ENCODE measurements at regions not wholly inside any gene's neighbourhood (a gene's known extent, or its start where the extent isn't known, plus 50 kb on each side); places are given as distances from the start of the nearest gene placed in this dataset.

DNA sequence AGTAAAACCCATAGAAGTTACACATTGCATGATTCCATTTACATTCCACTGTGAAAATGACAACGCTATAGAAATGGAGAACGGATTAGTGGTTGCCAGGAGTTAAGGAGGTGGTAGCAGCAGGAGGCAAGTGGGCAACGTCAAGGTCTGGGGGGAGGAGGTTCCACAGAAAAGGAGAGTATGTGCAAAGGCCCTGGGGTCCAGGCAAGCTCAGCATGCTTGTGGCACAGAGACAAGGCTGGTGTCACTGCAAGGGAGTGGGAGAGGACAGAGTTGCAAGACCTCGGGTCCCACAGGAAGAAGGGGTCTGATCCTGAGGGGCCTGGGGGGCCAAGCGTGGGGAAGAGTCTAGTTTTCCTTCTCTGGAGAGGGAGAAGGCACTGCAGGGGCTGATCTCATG is 240.8 kb downstream of the MN1 start:
- TF ChIP-seq, protein P1, sequence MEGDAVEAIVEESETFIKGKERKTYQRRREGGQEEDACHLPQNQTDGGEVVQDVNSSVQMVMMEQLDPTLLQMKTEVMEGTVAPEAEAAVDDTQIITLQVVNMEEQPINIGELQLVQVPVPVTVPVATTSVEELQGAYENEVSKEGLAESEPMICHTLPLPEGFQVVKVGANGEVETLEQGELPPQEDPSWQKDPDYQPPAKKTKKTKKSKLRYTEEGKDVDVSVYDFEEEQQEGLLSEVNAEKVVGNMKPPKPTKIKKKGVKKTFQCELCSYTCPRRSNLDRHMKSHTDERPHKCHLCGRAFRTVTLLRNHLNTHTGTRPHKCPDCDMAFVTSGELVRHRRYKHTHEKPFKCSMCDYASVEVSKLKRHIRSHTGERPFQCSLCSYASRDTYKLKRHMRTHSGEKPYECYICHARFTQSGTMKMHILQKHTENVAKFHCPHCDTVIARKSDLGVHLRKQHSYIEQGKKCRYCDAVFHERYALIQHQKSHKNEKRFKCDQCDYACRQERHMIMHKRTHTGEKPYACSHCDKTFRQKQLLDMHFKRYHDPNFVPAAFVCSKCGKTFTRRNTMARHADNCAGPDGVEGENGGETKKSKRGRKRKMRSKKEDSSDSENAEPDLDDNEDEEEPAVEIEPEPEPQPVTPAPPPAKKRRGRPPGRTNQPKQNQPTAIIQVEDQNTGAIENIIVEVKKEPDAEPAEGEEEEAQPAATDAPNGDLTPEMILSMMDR (IDR thresholded peaks at IDR 0.05; ENCODE audit: low read depth, low read length), result no peak
- H3K36me3 ChIP-seq, result no peaks in the 10 kb centered on the region
- no peak overlapping the region for H3K4me3 ChIP-seq (ENCODE audit: low read depth, low read length)
- DNase-seq, result no peak
- H3K27me3 ChIP-seq (ENCODE audit: insufficient read depth, low read depth, severe bottlenecking), result no peaks in the 10 kb centered on the region
- H3K27ac ChIP-seq, result no peak overlapping the region
- peaks cover 3% of the 10 kb centered on the region for H3K9me3 ChIP-seq (ENCODE audit: severe bottlenecking)

DNA sequence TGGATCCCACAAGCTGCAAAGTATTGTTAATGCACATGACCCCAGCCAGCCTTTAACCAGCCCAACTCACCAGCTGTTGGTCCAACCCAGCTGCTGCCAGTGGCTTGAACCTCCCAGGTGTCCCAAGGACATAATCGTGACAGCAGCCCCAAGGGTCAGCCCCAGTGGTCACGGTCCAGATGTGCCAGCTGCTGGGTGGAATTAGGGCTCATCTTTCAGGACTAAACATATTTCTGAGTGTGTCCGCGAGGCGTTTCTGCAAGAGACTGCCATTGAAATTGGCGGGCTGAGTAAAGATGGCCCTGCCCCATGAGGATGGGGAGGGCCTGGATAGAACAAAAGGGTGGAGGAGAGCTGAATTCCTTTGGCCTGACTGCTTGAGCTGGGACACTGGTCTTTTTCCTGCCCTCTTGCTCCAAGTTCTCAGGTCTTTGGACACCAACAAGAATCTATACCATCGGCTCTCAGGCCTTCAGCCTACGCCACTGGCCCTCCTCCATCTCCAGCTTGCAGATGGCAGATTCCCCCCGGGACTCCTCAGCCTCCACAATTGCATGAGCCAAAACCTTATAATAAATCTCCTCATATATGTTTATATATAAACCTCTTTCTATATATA is 240.2 kb downstream of the MN1 start:
- Histone ChIP-seq H3K27ac (no peak overlapping the region), H3K9me3 (ENCODE audit: severe bottlenecking) (peaks cover 3% of the 10 kb centered on the region), H3K36me3 (no peaks in the 10 kb centered on the region), H3K27me3 (ENCODE audit: insufficient read depth, low read depth, severe bottlenecking) (no peaks in the 10 kb centered on the region), H3K4me3 (ENCODE audit: low read depth, low read length) (no peak overlapping the region)
- TF ChIP-seq, protein P1 (IDR thresholded peaks at IDR 0.05; ENCODE audit: low read depth, low read length), result no peak
- DNase-seq, result no peak

DNA sequence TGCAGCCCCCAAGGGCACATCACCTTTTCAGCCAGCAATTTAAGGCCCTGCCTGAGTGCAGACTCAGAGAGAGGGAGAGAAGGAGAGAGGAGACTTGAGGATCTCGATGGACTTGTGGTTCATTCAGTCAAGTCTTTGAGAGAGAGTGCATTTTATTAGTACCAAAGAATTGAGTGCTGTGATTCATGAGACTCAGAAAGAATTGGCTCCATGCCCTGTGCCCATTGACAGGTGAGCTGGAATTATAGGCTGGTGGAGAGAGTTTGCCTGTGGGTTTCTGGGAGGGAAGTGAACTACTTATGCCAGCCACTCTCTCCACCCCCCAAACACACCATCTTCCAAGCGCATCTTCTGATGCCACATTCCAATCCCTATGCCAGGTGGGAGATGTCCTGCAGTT is 236.8 kb downstream of the MN1 start:
- peaks cover 3% of the 10 kb centered on the region for H3K9me3 ChIP-seq (ENCODE audit: severe bottlenecking)
- no peak overlapping the region for H3K27ac ChIP-seq
- no peak overlapping the region for H3K4me3 ChIP-seq (ENCODE audit: low read depth, low read length)
- TF ChIP-seq, protein P1 (IDR thresholded peaks at IDR 0.05; ENCODE audit: low read depth, low read length), result no peak
- no peak for DNase-seq
- no peaks in the 10 kb centered on the region for H3K27me3 ChIP-seq (ENCODE audit: insufficient read depth, low read depth, severe bottlenecking)
- H3K36me3 ChIP-seq, result no peaks in the 10 kb centered on the region

DNA sequence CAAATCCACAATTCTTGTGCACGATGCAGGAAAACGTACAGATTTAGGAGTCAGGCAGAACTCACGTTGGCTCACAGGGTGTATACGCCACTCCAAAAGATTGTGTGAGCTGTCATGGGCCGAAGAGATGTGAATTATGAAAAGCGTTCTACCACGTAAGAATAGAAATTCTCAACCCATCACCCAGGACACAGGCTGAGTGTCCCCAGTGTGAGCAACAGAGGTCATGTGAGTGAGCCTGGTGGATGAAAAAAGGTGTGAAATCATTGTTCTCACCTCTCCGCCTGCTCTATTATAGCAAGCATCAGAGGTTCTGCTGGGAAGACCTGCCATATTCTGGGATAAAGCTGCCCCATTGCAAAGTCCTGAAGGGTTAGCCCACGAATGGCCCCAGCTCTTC is 235.0 kb downstream of the MN1 start:
- DNase-seq, result no peak
- Histone ChIP-seq H3K36me3 (no peaks in the 10 kb centered on the region), H3K27me3 (ENCODE audit: insufficient read depth, low read depth, severe bottlenecking) (no peaks in the 10 kb centered on the region), H3K27ac (no peak overlapping the region), H3K9me3 (ENCODE audit: severe bottlenecking) (peaks cover 3% of the 10 kb centered on the region), H3K4me3 (ENCODE audit: low read depth, low read length) (no peak overlapping the region)
- TF ChIP-seq, protein P1 (IDR thresholded peaks at IDR 0.05; ENCODE audit: low read depth, low read length), result no peak

DNA sequence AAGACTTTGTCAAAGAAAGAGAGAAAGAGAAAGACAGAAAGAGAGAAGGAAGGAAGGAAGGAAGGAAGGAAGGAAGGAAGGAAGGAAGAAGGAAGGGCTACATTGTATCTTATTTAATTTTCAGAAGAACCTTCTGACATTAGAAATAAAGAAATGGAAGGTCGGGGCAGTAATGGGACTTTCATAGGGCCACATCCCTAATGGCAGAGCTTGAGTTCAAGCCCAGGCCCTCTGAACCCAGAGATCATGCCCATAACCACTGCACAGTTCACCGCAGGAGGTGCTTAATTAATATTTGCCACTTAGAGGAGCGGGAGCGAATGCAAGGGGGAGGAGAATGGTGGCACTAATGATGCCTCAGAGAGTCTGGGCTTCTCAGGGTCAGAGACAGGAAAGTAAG is 233.3 kb downstream of the MN1 start:
- peaks cover 3% of the 10 kb centered on the region for H3K9me3 ChIP-seq (ENCODE audit: severe bottlenecking)
- TF ChIP-seq, protein P1 (IDR thresholded peaks at IDR 0.05; ENCODE audit: low read depth, low read length), result no peak
- no peak overlapping the region for H3K27ac ChIP-seq
- H3K36me3 ChIP-seq, result no peaks in the 10 kb centered on the region
- no peaks in the 10 kb centered on the region for H3K27me3 ChIP-seq (ENCODE audit: insufficient read depth, low read depth, severe bottlenecking)
- H3K4me3 ChIP-seq (ENCODE audit: low read depth, low read length), result no peak overlapping the region
- no peak for DNase-seq
